Spleen (tissue), 11 donors: ENCODE measurements at regions not wholly inside any gene's neighbourhood (a gene's known extent, or its start where the extent isn't known, plus 50 kb on each side); places are given as distances from the start of the nearest gene placed in this dataset.

Experiments used
- DNase-seq: peaks from one replicate; pipeline ENCODE4 v3.0.0-alpha.2; 2020
- H3K27ac ChIP-seq, 8 donors: fragments of 200-600 bp; sonication (generic) in 7 of 8; 1 replicate in 4 of 8; 2 replicates in 4 of 8; pipeline versions ENCODE4 v1.5.0 to v1.8.0; 2016 to 2021; ENCODE audit warnings: inconsistent platforms in 4 of 8, mild to moderate bottlenecking in 4 of 8, moderate library complexity in 1 of 8
- H3K27me3 ChIP-seq, 7 donors: fragments of 200-600 bp; sonication (generic) in 6 of 7; replicated peaks in 1 of 7; 1 replicate in 4 of 7; 2 replicates in 3 of 7; pipeline versions ENCODE4 v1.5.0 to v1.8.0; 2016 to 2021; ENCODE audit warnings: inconsistent platforms in 3 of 7, mild to moderate bottlenecking in 1 of 7
- H3K36me3 ChIP-seq, 6 donors: fragments of 200-600 bp; sonication (generic) in 5 of 6; 1 replicate in 4 of 6; 2 replicates in 2 of 6; pipeline versions ENCODE4 v1.5.0 to v1.8.0; 2016 to 2021; ENCODE audit warnings: inconsistent platforms in 2 of 6
- H3K4me1 ChIP-seq, 6 donors: fragments of 200-600 bp; sonication (generic) in 5 of 6; 1 replicate in 3 of 6; 2 replicates in 3 of 6; pipeline versions ENCODE4 v1.5.0 to v1.8.0; 2016 to 2021; ENCODE audit warnings: inconsistent platforms in 3 of 6
- H3K4me3 ChIP-seq, 8 donors: fragments of 200-600 bp; sonication (generic) in 7 of 8; 1 replicate in 4 of 8; 2 replicates in 4 of 8; pipeline versions ENCODE4 v1.5.0 to v1.8.0; 2016 to 2021; ENCODE audit warnings: inconsistent platforms in 4 of 8, mild to moderate bottlenecking in 4 of 8, moderate library complexity in 2 of 8
- H3K9me3 ChIP-seq, 8 donors: fragments of 200-600 bp; sonication (generic) in 7 of 8; 1 replicate in 4 of 8; 2 replicates in 4 of 8; pipeline versions ENCODE4 v1.5.0 to v1.8.0; 2016 to 2021; ENCODE audit warnings: inconsistent platforms in 4 of 8
- CTCF ChIP-seq, 11 experiments: fragments of 200-600 bp in 7 of 11; fragments of 450-650 bp in 4 of 11; sonication (generic) in 4 of 11; IDR thresholded peaks in 8 of 11; conservative IDR thresholded peaks in 3 of 11; 1 replicate in 7 of 11; 2 replicates in 4 of 11; pipeline versions ENCODE4 v1.4.0 to v1.8.0; 2016 to 2021; ENCODE audit warnings: antibody characterized with exemption in 11 of 11, inconsistent platforms in 4 of 11, mild to moderate bottlenecking in 1 of 11
- POLR2A ChIP-seq, 3 donors: fragments of 450-650 bp; IDR thresholded peaks; one replicate each; pipeline ENCODE4 v1.5.1; 2017; ENCODE audit warnings: antibody characterized with exemption in 3 of 3, mild to moderate bottlenecking in 1 of 3
- POLR2AphosphoS5 ChIP-seq, 3 donors: sonication (generic); formaldehyde crosslinking; IDR thresholded peaks; one replicate each; pipeline ENCODE4 v1.5.1; 2017; ENCODE audit warnings: antibody characterized with exemption in 3 of 3
- WGBS, 5 donors: extraction: QIAGEN DNeasy Blood & Tissue Kit in 3 of 5; methylation state at CpG; one replicate each; pipeline versions ENCODE4 v1.1.5 to v1.1.7; 2013 to 2018; 5-methylcytosine and 5-hydroxymethylcytosine counted together
- intact Hi-C: fragments of 100-400 bp; cut with DNase I; formaldehyde crosslinking; loops from one replicate; pipeline ENCODE4 v1.15.0; 2023; ENCODE audit warnings: low total_unique reads
- donor health status: healthy with polysubstance abuse.
- donor health status: DM: no; HTN: no; CAD: no; lungs with moderate emphysema.
- donor health status: DM: no; HTN: no; CAD: no.
- donor health status: Bipolar disorder and iron deficiency.
- donor health status: healthy.
- donor health status: DM: no; HTN: no; CAD: no.
- donor health status: DM: yes; HTN: yes; CAD: no.

GRCh38 chr2:14417551-14417950 lies 215.0 kb upstream of the LRATD1 start:
- DNase-seq = no peak
- Histone ChIP-seq H3K27ac (no peak overlapping the region), H3K4me3 (no peak overlapping the region), H3K9me3 (peaks cover 0 to 19% (median 10%) of the 10 kb centered on the region in 8 donors), H3K36me3 (no peaks in the 10 kb centered on the region), H3K4me1 (no peaks in the 10 kb centered on the region), H3K27me3 (no peaks in the 10 kb centered on the region)
- intact Hi-C loops = no loop called here
- TF ChIP-seq POLR2AphosphoS5 (IDR thresholded peaks at IDR 0.05) (no peak), CTCF (IDR thresholded peaks at IDR 0.05 in 8 of 11, conservative IDR thresholded peaks at IDR 0.05 in 3 of 11) (no peak), POLR2A (IDR thresholded peaks at IDR 0.05) (no peak)
- WGBS, 5 donors = 60 to 89% (median 85%) methylated on average over 4 of the region's 4 CpGs

DNA sequence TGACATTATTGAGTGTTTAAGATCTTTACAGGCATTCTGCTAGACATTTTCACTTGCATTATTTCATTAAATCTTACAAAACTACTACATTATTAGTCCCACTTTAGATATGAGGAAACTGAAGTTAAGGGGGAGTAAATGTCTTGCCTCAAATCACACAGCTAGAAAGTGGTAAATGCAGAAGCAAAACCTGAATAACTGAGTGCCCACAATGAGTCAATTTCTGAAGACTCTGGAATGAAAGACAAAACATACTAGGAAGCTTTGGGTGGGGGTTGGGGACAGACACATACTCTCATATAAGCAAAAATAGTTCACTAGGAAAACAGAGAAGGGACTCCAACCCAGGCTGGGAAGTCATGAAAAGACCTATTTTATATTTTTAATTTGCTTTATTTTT lies 214.4 kb upstream of the LRATD1 start:
- intact Hi-C loops = no loop called here
- H3K9me3 ChIP-seq = peaks cover 0 to 13% (median 5%) of the 10 kb centered on the region in 8 donors
- TF ChIP-seq CTCF (IDR thresholded peaks at IDR 0.05 in 8 of 11, conservative IDR thresholded peaks at IDR 0.05 in 3 of 11) (no peak), POLR2A (IDR thresholded peaks at IDR 0.05) (no peak), POLR2AphosphoS5 (IDR thresholded peaks at IDR 0.05) (no peak)
- H3K27me3 ChIP-seq = no peaks in the 10 kb centered on the region
- no peak for DNase-seq
- H3K27ac ChIP-seq = no peak overlapping the region
- H3K4me1 ChIP-seq = no peaks in the 10 kb centered on the region
- H3K36me3 ChIP-seq = no peaks in the 10 kb centered on the region
- H3K4me3 ChIP-seq = no peak overlapping the region

DNA sequence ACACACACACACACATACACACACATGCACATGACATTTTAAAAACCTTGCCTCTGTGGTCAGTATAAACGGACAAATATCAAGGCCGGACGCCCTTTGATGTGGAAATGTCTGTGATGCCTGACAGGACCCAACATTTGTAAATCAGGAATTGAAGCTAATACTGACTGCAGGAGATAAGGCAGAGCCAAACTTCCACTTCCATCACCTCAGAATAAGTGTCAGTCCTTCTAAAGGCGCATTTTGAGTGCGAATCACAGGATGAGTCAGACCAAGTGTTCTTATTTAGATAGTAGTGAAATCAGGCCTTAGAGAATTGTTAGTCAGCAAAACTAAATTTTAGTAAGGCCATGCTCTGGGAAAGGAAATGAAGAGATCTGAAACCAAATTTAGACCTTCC lies 211.7 kb upstream of the LRATD1 start:
- Histone ChIP-seq H3K27ac (no peak overlapping the region), H3K4me3 (no peak overlapping the region), H3K9me3 (peaks cover 0 to 4% (median 0%) of the 10 kb centered on the region in 8 donors), H3K36me3 (no peaks in the 10 kb centered on the region), H3K27me3 (no peaks in the 10 kb centered on the region), H3K4me1 (no peaks in the 10 kb centered on the region)
- WGBS, 5 donors = 71 to 80% (median 75%) methylated on average over 5 of the region's 5 CpGs
- intact Hi-C loops = no loop called here
- no peak for DNase-seq
- no peak for TF ChIP-seq POLR2AphosphoS5 (IDR thresholded peaks at IDR 0.05)

- Histone ChIP-seq H3K27ac (no peak overlapping the region), H3K4me1 (no peaks in the 10 kb centered on the region), H3K27me3 (no peaks in the 10 kb centered on the region), H3K36me3 (no peaks in the 10 kb centered on the region), H3K9me3 (peaks cover 0 to 4% (median 0%) of the 10 kb centered on the region in 8 donors), H3K4me3 (no peak overlapping the region)
- intact Hi-C loops = no loop called here
- WGBS, 5 donors = 61 to 88% (median 72%) methylated on average over 4 of the region's 4 CpGs
- DNase-seq = no peak
- no peak for TF ChIP-seq POLR2AphosphoS5 (IDR thresholded peaks at IDR 0.05)
- no peak for TF ChIP-seq POLR2A (IDR thresholded peaks at IDR 0.05)
- TF ChIP-seq CTCF (IDR thresholded peaks at IDR 0.05 in 8 of 11, conservative IDR thresholded peaks at IDR 0.05 in 3 of 11) = no peak
Observed at GRCh38 chr2:14422426-14422825, 210.1 kb upstream of the LRATD1 start.
